Cardiac septum (tissue), 1 donor: ENCODE measurements at regions not wholly inside any gene's neighbourhood (a gene's known extent, or its start where the extent isn't known, plus 50 kb on each side); places are given as distances from the start of the nearest gene placed in this dataset.
"Not testable (repeated sequence)": the region's sequence is repeated elsewhere in the genome, so short reads cannot be mapped to it uniquely, and the experiment has no call there.

Experiments used
- DNase-seq: peaks from one replicate; pipeline ENCODE4 v3.0.0-alpha.2; 2020; ENCODE audit warnings: low spot score
- intact Hi-C: fragments of 100-400 bp; cut with DNase I; formaldehyde crosslinking; loops from one replicate; pipeline ENCODE4 v1.14.0; 2022
- donor health status: DM: no; HTN: no; CAD: no.

- intact Hi-C loops = no loop called here
- no peak for DNase-seq
These were observed 68.6 kb upstream of the MCHR2 start for GRCh38 chr6:100062621-100063020.

GRCh38 chr6:100057941-100058340, 63.9 kb upstream of the MCHR2 start:
- no peak for DNase-seq
- intact Hi-C loops = no loop called here

GRCh38 chr6:100050550-100050949, 56.5 kb upstream of the MCHR2 start:
- intact Hi-C loops = no loop called here
- no peak for DNase-seq

GRCh38 chr6:100043961-100044360, 49.9 kb upstream of the MCHR2 start:
- intact Hi-C loops, DNase-seq: not testable (repeated sequence)
